Fibroblast of lung (primary cell): ENCODE measurements at regions not wholly inside any gene's neighbourhood (a gene's known extent, or its start where the extent isn't known, plus 50 kb on each side); places are given as distances from the start of the nearest gene placed in this dataset.

ENCODE experiments used
- EZH2 ChIP-seq: IDR thresholded peaks from 2 replicates; pipeline ENCODE4 v1.5.1; 2012; ENCODE audit warnings: low read length, control low read depth, mild to moderate bottlenecking; ENCODE audit errors: missing control alignments
- TF ChIP-seq, protein P1 (sequence below), 2 donors: IDR thresholded peaks in 1 of 2; conservative IDR thresholded peaks in 1 of 2; 1 replicate in 1 of 2; 2 replicates in 1 of 2; pipeline ENCODE4 v1.5.1; 2011 to 2012; ENCODE audit warnings: low read length in 2 of 2, control low read depth in 1 of 2, inconsistent platforms in 1 of 2, low read depth in 1 of 2, mild to moderate bottlenecking in 1 of 2

DNA sequence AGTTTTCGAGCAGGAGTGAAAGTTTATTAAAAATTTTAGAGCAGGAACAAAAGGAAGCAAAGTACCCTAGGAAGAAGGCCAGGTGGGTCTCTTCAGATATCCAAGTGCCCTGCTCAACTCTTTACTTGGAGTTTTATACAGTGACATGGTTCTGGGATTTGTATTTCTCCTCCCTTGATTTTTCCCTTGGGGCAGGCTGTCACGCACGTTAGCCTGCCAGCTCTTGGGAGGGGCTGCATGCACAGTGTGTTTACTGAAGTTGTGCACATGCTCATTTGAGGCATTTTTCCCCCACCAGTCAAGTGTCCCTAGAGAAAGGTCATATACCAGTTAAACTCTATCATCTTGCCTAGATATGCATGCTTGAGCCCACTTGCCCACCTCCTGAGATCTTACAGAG, 102.5 kb upstream of the GABRA2 start:
- TF ChIP-seq, protein P1, sequence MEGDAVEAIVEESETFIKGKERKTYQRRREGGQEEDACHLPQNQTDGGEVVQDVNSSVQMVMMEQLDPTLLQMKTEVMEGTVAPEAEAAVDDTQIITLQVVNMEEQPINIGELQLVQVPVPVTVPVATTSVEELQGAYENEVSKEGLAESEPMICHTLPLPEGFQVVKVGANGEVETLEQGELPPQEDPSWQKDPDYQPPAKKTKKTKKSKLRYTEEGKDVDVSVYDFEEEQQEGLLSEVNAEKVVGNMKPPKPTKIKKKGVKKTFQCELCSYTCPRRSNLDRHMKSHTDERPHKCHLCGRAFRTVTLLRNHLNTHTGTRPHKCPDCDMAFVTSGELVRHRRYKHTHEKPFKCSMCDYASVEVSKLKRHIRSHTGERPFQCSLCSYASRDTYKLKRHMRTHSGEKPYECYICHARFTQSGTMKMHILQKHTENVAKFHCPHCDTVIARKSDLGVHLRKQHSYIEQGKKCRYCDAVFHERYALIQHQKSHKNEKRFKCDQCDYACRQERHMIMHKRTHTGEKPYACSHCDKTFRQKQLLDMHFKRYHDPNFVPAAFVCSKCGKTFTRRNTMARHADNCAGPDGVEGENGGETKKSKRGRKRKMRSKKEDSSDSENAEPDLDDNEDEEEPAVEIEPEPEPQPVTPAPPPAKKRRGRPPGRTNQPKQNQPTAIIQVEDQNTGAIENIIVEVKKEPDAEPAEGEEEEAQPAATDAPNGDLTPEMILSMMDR (conservative IDR thresholded peaks at IDR 0.05 in 1 of 2, IDR thresholded peaks at IDR 0.05 in 1 of 2; ENCODE audit: low read depth in 1 of 2, low read length in 2 of 2), result no peak
- no peak for TF ChIP-seq EZH2
